B cell (primary cell): ENCODE measurements at regions not wholly inside any gene's neighbourhood (a gene's known extent, or its start where the extent isn't known, plus 50 kb on each side); places are given as distances from the start of the nearest gene placed in this dataset.

Experiments used
- EZH2 ChIP-seq: IDR thresholded peaks from 2 replicates; pipeline ENCODE4 v1.6.1; 2012; ENCODE audit warnings: borderline replicate concordance, low read depth, mild to moderate bottlenecking, moderate library complexity, low read length; ENCODE audit not compliant: insufficient read depth, poor library complexity, severe bottlenecking
- TF ChIP-seq, protein P1 (sequence below): fragments of 200-600 bp; IDR thresholded peaks from one replicate; pipeline ENCODE4 v1.8.0; 2022; ENCODE audit warnings: antibody characterized with exemption, mild to moderate bottlenecking

DNA sequence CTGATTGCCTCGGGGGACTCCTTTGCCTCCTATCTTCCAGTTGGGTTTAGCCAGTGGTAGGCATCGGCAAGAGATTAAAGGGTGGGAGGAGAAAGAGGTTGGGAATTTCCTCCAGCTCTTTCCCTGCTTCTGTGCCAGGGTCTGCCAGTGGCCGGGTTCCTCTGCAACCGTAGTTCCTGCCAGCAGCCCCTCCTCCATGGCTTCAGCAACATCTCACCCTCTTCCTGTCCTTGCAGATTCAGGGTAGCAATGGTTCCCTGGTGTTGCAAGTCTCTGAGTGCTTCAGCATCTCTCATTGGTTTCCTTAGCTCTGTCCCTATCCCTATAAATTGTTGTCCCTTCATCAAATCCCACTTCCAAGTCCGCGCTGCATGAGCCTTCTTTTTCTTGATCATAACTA, 223.1 kb upstream of the JUN start:
- TF ChIP-seq, protein P1, sequence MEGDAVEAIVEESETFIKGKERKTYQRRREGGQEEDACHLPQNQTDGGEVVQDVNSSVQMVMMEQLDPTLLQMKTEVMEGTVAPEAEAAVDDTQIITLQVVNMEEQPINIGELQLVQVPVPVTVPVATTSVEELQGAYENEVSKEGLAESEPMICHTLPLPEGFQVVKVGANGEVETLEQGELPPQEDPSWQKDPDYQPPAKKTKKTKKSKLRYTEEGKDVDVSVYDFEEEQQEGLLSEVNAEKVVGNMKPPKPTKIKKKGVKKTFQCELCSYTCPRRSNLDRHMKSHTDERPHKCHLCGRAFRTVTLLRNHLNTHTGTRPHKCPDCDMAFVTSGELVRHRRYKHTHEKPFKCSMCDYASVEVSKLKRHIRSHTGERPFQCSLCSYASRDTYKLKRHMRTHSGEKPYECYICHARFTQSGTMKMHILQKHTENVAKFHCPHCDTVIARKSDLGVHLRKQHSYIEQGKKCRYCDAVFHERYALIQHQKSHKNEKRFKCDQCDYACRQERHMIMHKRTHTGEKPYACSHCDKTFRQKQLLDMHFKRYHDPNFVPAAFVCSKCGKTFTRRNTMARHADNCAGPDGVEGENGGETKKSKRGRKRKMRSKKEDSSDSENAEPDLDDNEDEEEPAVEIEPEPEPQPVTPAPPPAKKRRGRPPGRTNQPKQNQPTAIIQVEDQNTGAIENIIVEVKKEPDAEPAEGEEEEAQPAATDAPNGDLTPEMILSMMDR: no peak
- TF ChIP-seq EZH2: no peak
